HCT116 (cell line): ENCODE measurements at regions not wholly inside any gene's neighbourhood (a gene's known extent, or its start where the extent isn't known, plus 50 kb on each side); places are given as distances from the start of the nearest gene placed in this dataset.

Experiments used
- ATAC-seq: fragments of 200-7000 bp; cut with Tn5 transposase; 2 replicates; pipeline ENCODE4 v1.9.1; 2020; ENCODE audit warnings: mild to moderate bottlenecking, moderate library complexity
- BruUV-seq: library from RNA; stranded (reverse); fragments of 400-500 nt; replicated peaks from 2 replicates; lab custom pipeline; 2021; lab: Mats Ljungman, UMichigan
- CTCF ChIA-PET: fragments of 300-600 bp; sonication (Branson Sonifier 250); formaldehyde crosslinking; loops from one replicate; lab custom pipeline; 2021; ENCODE audit warnings: antibody characterized with exemption; lab: Charles Lee
- POLR2A ChIA-PET: fragments of 300-600, 350-600 bp; sonication (Branson Sonifier 250); formaldehyde crosslinking; loops from one replicate; lab custom pipeline; 2021; ENCODE audit warnings: antibody characterized with exemption; lab: Charles Lee
- RAD21 ChIA-PET, 2 experiments: fragments of 300-600 bp; sonication (Branson Sonifier 250); formaldehyde crosslinking; loops; one replicate each; lab custom pipeline; 2023; ENCODE audit warnings: low total read pairs in 2 of 2; ENCODE audit not compliant: uncharacterized antibody in 2 of 2, unreplicated experiment in 2 of 2, low non-redundant PET in 1 of 2; lab: Charles Lee
- DNase-seq: peaks from one replicate; pipeline ENCODE4 v3.0.0-alpha.2; 2010; ENCODE audit warnings: low read depth, low spot score
- H2AFZ ChIP-seq: fragments of 200-600 bp; shearing (Covaris generic), sonication (generic); 2 replicates; pipeline ENCODE4 v1.6.1; 2017; ENCODE audit warnings: low read depth, mixed run types, mixed read lengths, antibody characterized with exemption, low read length; ENCODE audit not compliant: poor library complexity, severe bottlenecking
- H3K27ac ChIP-seq: 2 replicates; pipeline ENCODE4 v1.5.1; 2012; ENCODE audit warnings: low read depth, low read length
- H3K27me3 ChIP-seq: fragments of 200-600 bp; sonication (generic); 2 replicates; pipeline ENCODE4 v1.6.1; 2016; ENCODE audit warnings: mixed run types, low read length, mixed read lengths; ENCODE audit not compliant: insufficient read depth
- H3K36me3 ChIP-seq, 2 experiments: fragments of 200-500 bp in 1 of 2; fragments of 200-600 bp in 1 of 2; sonication (Bioruptor generic) in 1 of 2; sonication (generic) in 1 of 2; 2 replicates each; pipeline versions ENCODE4 v1.5.1 to v1.6.1; 2014 to 2016; ENCODE audit warnings: low read length in 2 of 2, inconsistent platforms in 1 of 2, mixed read lengths in 1 of 2, mixed run types in 1 of 2; ENCODE audit not compliant: insufficient read depth in 2 of 2, control insufficient read depth in 1 of 2
- H3K4me1 ChIP-seq, 2 experiments: fragments of 200-600 bp in 1 of 2; sonication (generic) in 1 of 2; 2 replicates each; pipeline versions ENCODE4 v1.5.1 to v1.6.1; 2012 to 2017; ENCODE audit warnings: low read length in 2 of 2, inconsistent platforms in 1 of 2, mild to moderate bottlenecking in 1 of 2, mixed read lengths in 1 of 2, mixed run types in 1 of 2, moderate library complexity in 1 of 2; ENCODE audit not compliant: insufficient read depth in 2 of 2, control insufficient read depth in 1 of 2
- H3K4me2 ChIP-seq: fragments of 200-600 bp; sonication (generic); 2 replicates; pipeline ENCODE4 v1.6.1; 2017; ENCODE audit warnings: mixed run types, low read length, mixed read lengths
- H3K4me3 ChIP-seq, 2 experiments: fragments of 200-600 bp in 1 of 2; sonication (generic) in 1 of 2; replicated peaks in 1 of 2; 2 replicates each; pipeline ENCODE4 v1.5.1; 2011 to 2016; ENCODE audit warnings: low read length in 2 of 2, control low read depth in 1 of 2, low read depth in 1 of 2, mild to moderate bottlenecking in 1 of 2, mixed read lengths in 1 of 2, mixed run types in 1 of 2
- H3K79me2 ChIP-seq: fragments of 200-600 bp; sonication (generic); 2 replicates; pipeline ENCODE4 v1.6.1; 2017; ENCODE audit warnings: mild to moderate bottlenecking, mixed run types, low read length, moderate library complexity, mixed read lengths; ENCODE audit not compliant: insufficient read depth
- H3K9ac ChIP-seq: fragments of 200-600 bp; sonication (generic); 2 replicates; pipeline ENCODE4 v1.6.1; 2016; ENCODE audit warnings: low read length, mixed read lengths
- H3K9me2 ChIP-seq: fragments of 200-600 bp; sonication (generic), shearing (Covaris generic); 2 replicates; pipeline ENCODE4 v1.6.1; 2017; ENCODE audit warnings: mixed run types, mild to moderate bottlenecking, moderate library complexity; ENCODE audit not compliant: insufficient read depth
- H3K9me3 ChIP-seq, 2 experiments: fragments of 200-500 bp in 1 of 2; fragments of 200-600 bp in 1 of 2; sonication (Bioruptor generic) in 1 of 2; sonication (generic) in 1 of 2; 2 replicates each; pipeline ENCODE4 v1.6.1; 2014 to 2017; ENCODE audit warnings: low read length in 2 of 2, mixed read lengths in 2 of 2, inconsistent platforms in 1 of 2, low read depth in 1 of 2, mild to moderate bottlenecking in 1 of 2, mixed run types in 1 of 2, moderate library complexity in 1 of 2; ENCODE audit not compliant: control insufficient read depth in 1 of 2, insufficient read depth in 1 of 2
- H4K20me1 ChIP-seq: fragments of 200-600 bp; sonication (generic), shearing (Covaris generic); 2 replicates; pipeline ENCODE4 v1.6.1; 2017; ENCODE audit warnings: mixed run types, mild to moderate bottlenecking, moderate library complexity; ENCODE audit not compliant: insufficient read depth
- CEBPB ChIP-seq: IDR thresholded peaks from 2 replicates; pipeline ENCODE4 v1.6.1; 2012; ENCODE audit warnings: low read depth
- ELF1 ChIP-seq: IDR thresholded peaks from 2 replicates; pipeline ENCODE4 v1.6.1; 2012; ENCODE audit warnings: low read depth, borderline replicate concordance
- EZH2 ChIP-seq: fragments of 200-600 bp; sonication (generic); IDR thresholded peaks from 2 replicates; pipeline ENCODE4 v1.6.1; 2017; ENCODE audit warnings: antibody characterized with exemption, mixed run types
- JUND ChIP-seq: IDR thresholded peaks from 2 replicates; pipeline ENCODE4 v1.6.1; 2012
- POLR2A ChIP-seq: IDR thresholded peaks from 2 replicates; pipeline ENCODE4 v1.7.0; 2011; ENCODE audit warnings: borderline replicate concordance; ENCODE audit not compliant: insufficient read depth, insufficient read length; ENCODE audit errors: extremely low read depth
- POLR2AphosphoS5 ChIP-seq: IDR thresholded peaks from 2 replicates; pipeline ENCODE4 v1.6.1; 2011; ENCODE audit warnings: mild to moderate bottlenecking, low read depth, low read length, moderate library complexity
- SIN3A ChIP-seq: IDR thresholded peaks from 2 replicates; pipeline ENCODE4 v1.6.1; 2012; ENCODE audit warnings: low read depth
- SP1 ChIP-seq: IDR thresholded peaks from 2 replicates; pipeline ENCODE4 v1.6.1; 2012; ENCODE audit warnings: low read depth
- TCF7L2 ChIP-seq: IDR thresholded peaks from 2 replicates; pipeline ENCODE4 v1.7.0; 2011; ENCODE audit warnings: borderline replicate concordance, inconsistent platforms; ENCODE audit not compliant: insufficient read depth, insufficient read length; ENCODE audit errors: extremely low read depth
- ZNF274 ChIP-seq: fragments of 200-500 bp; sonication (Bioruptor generic); IDR thresholded peaks from 2 replicates; pipeline ENCODE4 v1.6.1; 2014; ENCODE audit warnings: mild to moderate bottlenecking, low read depth, low read length, inconsistent platforms
- intact Hi-C: fragments of 100-400 bp; cut with micrococcal nuclease; formaldehyde crosslinking; loops from 2 replicates; pipeline ENCODE4 v1.10.0; 2022
- TF ChIP-seq, protein P1 (sequence below): IDR thresholded peaks from 2 replicates; pipeline ENCODE4 v1.6.1; 2011; ENCODE audit warnings: mild to moderate bottlenecking, low read length, moderate library complexity; ENCODE audit not compliant: insufficient replicate concordance; ENCODE audit errors: extremely low read depth
- TF ChIP-seq, protein P2 (sequence below), 3 experiments: fragments of 200-600 bp in 1 of 3; sonication (generic) in 1 of 3; IDR thresholded peaks in 2 of 3; conservative IDR thresholded peaks in 1 of 3; 2 replicates each; pipeline ENCODE4 v1.5.1; 2012 to 2017; ENCODE audit warnings: low read depth in 2 of 3, low read length in 2 of 3, antibody characterized with exemption in 1 of 3, borderline replicate concordance in 1 of 3, control low read depth in 1 of 3, mild to moderate bottlenecking in 1 of 3, mixed read lengths in 1 of 3, mixed run types in 1 of 3, moderate library complexity in 1 of 3; ENCODE audit not compliant: insufficient read depth in 1 of 3
- TF ChIP-seq, protein P3 (sequence below): IDR thresholded peaks from 2 replicates; pipeline ENCODE4 v1.6.1; 2012; ENCODE audit warnings: low read depth

GRCh38 chr18:75860166-75860565 is 432.7 kb upstream of the SMIM21 start:
- BruUV-seq: no TSS peak
- H2AFZ ChIP-seq: no peak overlapping the region
- H3K9me3 ChIP-seq: no peaks in the 10 kb centered on the region
- H3K27me3 ChIP-seq: no peaks in the 10 kb centered on the region; the same call in 1 of the 2 replicates
- intact Hi-C loops: no loop called here
- H3K9me2 ChIP-seq: no peaks in the 10 kb centered on the region
- DNase-seq (no peak), ATAC-seq (no peak)
- CTCF ChIA-PET: no interaction called here
- no peak overlapping the region for H3K4me2 ChIP-seq
- RAD21 ChIA-PET: no interaction called here
- no peaks in the 10 kb centered on the region for H3K4me1 ChIP-seq
- H3K36me3 ChIP-seq: no peaks in the 10 kb centered on the region
- TF ChIP-seq, protein P1, sequence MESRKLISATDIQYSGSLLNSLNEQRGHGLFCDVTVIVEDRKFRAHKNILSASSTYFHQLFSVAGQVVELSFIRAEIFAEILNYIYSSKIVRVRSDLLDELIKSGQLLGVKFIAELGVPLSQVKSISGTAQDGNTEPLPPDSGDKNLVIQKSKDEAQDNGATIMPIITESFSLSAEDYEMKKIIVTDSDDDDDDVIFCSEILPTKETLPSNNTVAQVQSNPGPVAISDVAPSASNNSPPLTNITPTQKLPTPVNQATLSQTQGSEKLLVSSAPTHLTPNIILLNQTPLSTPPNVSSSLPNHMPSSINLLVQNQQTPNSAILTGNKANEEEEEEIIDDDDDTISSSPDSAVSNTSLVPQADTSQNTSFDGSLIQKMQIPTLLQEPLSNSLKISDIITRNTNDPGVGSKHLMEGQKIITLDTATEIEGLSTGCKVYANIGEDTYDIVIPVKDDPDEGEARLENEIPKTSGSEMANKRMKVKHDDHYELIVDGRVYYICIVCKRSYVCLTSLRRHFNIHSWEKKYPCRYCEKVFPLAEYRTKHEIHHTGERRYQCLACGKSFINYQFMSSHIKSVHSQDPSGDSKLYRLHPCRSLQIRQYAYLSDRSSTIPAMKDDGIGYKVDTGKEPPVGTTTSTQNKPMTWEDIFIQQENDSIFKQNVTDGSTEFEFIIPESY: no peak
- no peak for TF ChIP-seq JUND
- H3K4me3 ChIP-seq: no peak overlapping the region
- H3K9ac ChIP-seq: no peak overlapping the region
- POLR2A ChIA-PET: no interaction called here
- no peak overlapping the region for H3K27ac ChIP-seq
- no peaks in the 10 kb centered on the region for H3K79me2 ChIP-seq
- H4K20me1 ChIP-seq: no peaks in the 10 kb centered on the region

- H3K9ac ChIP-seq: no peak overlapping the region
- CTCF ChIA-PET: no interaction called here
- H3K36me3 ChIP-seq: no peaks in the 10 kb centered on the region
- RAD21 ChIA-PET: no interaction called here
- no peaks in the 10 kb centered on the region for H3K79me2 ChIP-seq
- no TSS peak for BruUV-seq
- H3K9me3 ChIP-seq: no peaks in the 10 kb centered on the region
- no peak overlapping the region for H3K27ac ChIP-seq
- H2AFZ ChIP-seq: no peak overlapping the region
- ATAC-seq (no peak), DNase-seq (no peak)
- H3K4me1 ChIP-seq: no peaks in the 10 kb centered on the region
- H3K9me2 ChIP-seq: no peaks in the 10 kb centered on the region
- H3K4me2 ChIP-seq: no peak overlapping the region
- intact Hi-C loops: no loop called here
- H3K27me3 ChIP-seq: no peaks in the 10 kb centered on the region; the same call in 1 of the 2 replicates
- POLR2A ChIA-PET: no interaction called here
- H3K4me3 ChIP-seq: no peak overlapping the region
- H4K20me1 ChIP-seq: no peaks in the 10 kb centered on the region
- TF ChIP-seq, protein P2, sequence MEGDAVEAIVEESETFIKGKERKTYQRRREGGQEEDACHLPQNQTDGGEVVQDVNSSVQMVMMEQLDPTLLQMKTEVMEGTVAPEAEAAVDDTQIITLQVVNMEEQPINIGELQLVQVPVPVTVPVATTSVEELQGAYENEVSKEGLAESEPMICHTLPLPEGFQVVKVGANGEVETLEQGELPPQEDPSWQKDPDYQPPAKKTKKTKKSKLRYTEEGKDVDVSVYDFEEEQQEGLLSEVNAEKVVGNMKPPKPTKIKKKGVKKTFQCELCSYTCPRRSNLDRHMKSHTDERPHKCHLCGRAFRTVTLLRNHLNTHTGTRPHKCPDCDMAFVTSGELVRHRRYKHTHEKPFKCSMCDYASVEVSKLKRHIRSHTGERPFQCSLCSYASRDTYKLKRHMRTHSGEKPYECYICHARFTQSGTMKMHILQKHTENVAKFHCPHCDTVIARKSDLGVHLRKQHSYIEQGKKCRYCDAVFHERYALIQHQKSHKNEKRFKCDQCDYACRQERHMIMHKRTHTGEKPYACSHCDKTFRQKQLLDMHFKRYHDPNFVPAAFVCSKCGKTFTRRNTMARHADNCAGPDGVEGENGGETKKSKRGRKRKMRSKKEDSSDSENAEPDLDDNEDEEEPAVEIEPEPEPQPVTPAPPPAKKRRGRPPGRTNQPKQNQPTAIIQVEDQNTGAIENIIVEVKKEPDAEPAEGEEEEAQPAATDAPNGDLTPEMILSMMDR (IDR thresholded peaks at IDR 0.05 in 2 of 3, conservative IDR thresholded peaks at IDR 0.05 in 1 of 3; ENCODE audit: borderline replicate concordance in 1 of 3, insufficient read depth in 1 of 3, low read depth in 2 of 3, low read length in 2 of 3): no peak
- TF ChIP-seq TCF7L2 (no peak), ELF1 (no peak), POLR2AphosphoS5 (no peak), CEBPB (no peak), EZH2 (no peak), SIN3A (no peak), ZNF274 (no peak), SP1 (no peak), JUND (no peak), POLR2A (no peak)
- TF ChIP-seq, protein P3, sequence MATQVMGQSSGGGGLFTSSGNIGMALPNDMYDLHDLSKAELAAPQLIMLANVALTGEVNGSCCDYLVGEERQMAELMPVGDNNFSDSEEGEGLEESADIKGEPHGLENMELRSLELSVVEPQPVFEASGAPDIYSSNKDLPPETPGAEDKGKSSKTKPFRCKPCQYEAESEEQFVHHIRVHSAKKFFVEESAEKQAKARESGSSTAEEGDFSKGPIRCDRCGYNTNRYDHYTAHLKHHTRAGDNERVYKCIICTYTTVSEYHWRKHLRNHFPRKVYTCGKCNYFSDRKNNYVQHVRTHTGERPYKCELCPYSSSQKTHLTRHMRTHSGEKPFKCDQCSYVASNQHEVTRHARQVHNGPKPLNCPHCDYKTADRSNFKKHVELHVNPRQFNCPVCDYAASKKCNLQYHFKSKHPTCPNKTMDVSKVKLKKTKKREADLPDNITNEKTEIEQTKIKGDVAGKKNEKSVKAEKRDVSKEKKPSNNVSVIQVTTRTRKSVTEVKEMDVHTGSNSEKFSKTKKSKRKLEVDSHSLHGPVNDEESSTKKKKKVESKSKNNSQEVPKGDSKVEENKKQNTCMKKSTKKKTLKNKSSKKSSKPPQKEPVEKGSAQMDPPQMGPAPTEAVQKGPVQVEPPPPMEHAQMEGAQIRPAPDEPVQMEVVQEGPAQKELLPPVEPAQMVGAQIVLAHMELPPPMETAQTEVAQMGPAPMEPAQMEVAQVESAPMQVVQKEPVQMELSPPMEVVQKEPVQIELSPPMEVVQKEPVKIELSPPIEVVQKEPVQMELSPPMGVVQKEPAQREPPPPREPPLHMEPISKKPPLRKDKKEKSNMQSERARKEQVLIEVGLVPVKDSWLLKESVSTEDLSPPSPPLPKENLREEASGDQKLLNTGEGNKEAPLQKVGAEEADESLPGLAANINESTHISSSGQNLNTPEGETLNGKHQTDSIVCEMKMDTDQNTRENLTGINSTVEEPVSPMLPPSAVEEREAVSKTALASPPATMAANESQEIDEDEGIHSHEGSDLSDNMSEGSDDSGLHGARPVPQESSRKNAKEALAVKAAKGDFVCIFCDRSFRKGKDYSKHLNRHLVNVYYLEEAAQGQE: no peak
Measured at GRCh38 chr18:75859533-75859932, 432.0 kb upstream of the SMIM21 start.
